ENCODE measurements at regions not wholly inside any gene's neighbourhood (a gene's known extent, or its start where the extent isn't known, plus 50 kb on each side); places are given as distances from the start of the nearest gene placed in this dataset.
"Not testable (repeated sequence)": the region's sequence is repeated elsewhere in the genome, so short reads cannot be mapped to it uniquely, and the experiment has no call there.

- no peak for TF ChIP-seq ZBTB4 (CRISPR knock-in tag; IDR thresholded peaks at IDR 0.05; ENCODE audit: borderline replicate concordance)
- no peak for TF ChIP-seq TCF7L2 (IDR thresholded peaks at IDR 0.05; ENCODE audit: low read depth, low read length)
- TF ChIP-seq HOXA7 (CRISPR knock-in tag; IDR thresholded peaks at IDR 0.05), result no peak
- no peak for TF ChIP-seq RARA (CRISPR knock-in tag; IDR thresholded peaks at IDR 0.05)
- no peak for TF ChIP-seq NFE2 (CRISPR knock-in tag; IDR thresholded peaks at IDR 0.05)
These were observed 680.4 kb upstream of the IMPG1 start (continued) for GRCh38 chr6:76752841-76753240.

- H4K20me1 ChIP-seq (ENCODE audit: insufficient read depth, low read length); DNase-seq (ENCODE audit: low spot score); H3K4me3 ChIP-seq (replicated peaks in 1 of 3; ENCODE audit: insufficient read depth in 1 of 3, low read depth in 2 of 3, low read length in 3 of 3); H3K4me2 ChIP-seq (ENCODE audit: low read depth, low read length); H3K79me2 ChIP-seq (ENCODE audit: insufficient read depth, low read length); H3K9me3 ChIP-seq (ENCODE audit: low read length); H3K9ac ChIP-seq (ENCODE audit: insufficient read depth, low read depth, low read length); BruUV-seq (replicated peaks); intact Hi-C loops (cut with micrococcal nuclease; ENCODE audit: unreplicated experiment); H3K27ac ChIP-seq (ENCODE audit: extremely low read length, insufficient read depth, low read length); FAIRE-seq; POLR2A ChIA-PET; H3K36me3 ChIP-seq (replicated peaks in 1 of 2; ENCODE audit: control insufficient read depth in 1 of 2, insufficient read depth in 2 of 2, low read length in 2 of 2); ATAC-seq; CTCF ChIA-PET (ENCODE audit: low intra/inter-chr PET ratio, low total read pairs); H3K27me3 ChIP-seq (ENCODE audit: control insufficient read depth in 1 of 2, insufficient read depth in 2 of 2, low read length in 2 of 2); H3K4me1 ChIP-seq (ENCODE audit: insufficient read depth, low read length); in situ Hi-C loops (cut with HindIII; ENCODE audit: extremely low pct_ligation_motif_present, low pct_unique_long_range_greater_than_20kb); H2AFZ ChIP-seq (ENCODE audit: low read length): not testable (repeated sequence)
- WGBS (ENCODE audit: low lambda C conversion rate), result no CpG with 5 or more reads among the region's 3 CpGs
These were observed 672.9 kb upstream of the IMPG1 start for GRCh38 chr6:76745388-76745787.

- H3K79me2 ChIP-seq (ENCODE audit: insufficient read depth, low read length); in situ Hi-C loops (cut with HindIII; ENCODE audit: extremely low pct_ligation_motif_present, low pct_unique_long_range_greater_than_20kb); H3K4me3 ChIP-seq (replicated peaks in 1 of 3; ENCODE audit: insufficient read depth in 1 of 3, low read depth in 2 of 3, low read length in 3 of 3); H3K4me1 ChIP-seq (ENCODE audit: insufficient read depth, low read length); H4K20me1 ChIP-seq (ENCODE audit: insufficient read depth, low read length); H3K36me3 ChIP-seq (replicated peaks in 1 of 2; ENCODE audit: control insufficient read depth in 1 of 2, insufficient read depth in 2 of 2, low read length in 2 of 2); H3K9ac ChIP-seq (ENCODE audit: insufficient read depth, low read depth, low read length); POLR2A ChIA-PET; DNase-seq (ENCODE audit: low spot score); FAIRE-seq; CTCF ChIA-PET (ENCODE audit: low intra/inter-chr PET ratio, low total read pairs); H3K27ac ChIP-seq (ENCODE audit: extremely low read length, insufficient read depth, low read length); BruUV-seq (replicated peaks); ATAC-seq; H3K4me2 ChIP-seq (ENCODE audit: low read depth, low read length); intact Hi-C loops (cut with micrococcal nuclease; ENCODE audit: unreplicated experiment); H3K27me3 ChIP-seq (ENCODE audit: control insufficient read depth in 1 of 2, insufficient read depth in 2 of 2, low read length in 2 of 2); H2AFZ ChIP-seq (ENCODE audit: low read length); H3K9me3 ChIP-seq (ENCODE audit: low read length): not testable (repeated sequence)
- WGBS (ENCODE audit: low lambda C conversion rate), result no CpG with 5 or more reads among the region's 38 CpGs
These were observed 671.8 kb upstream of the IMPG1 start for GRCh38 chr6:76744151-76744720.

Measured in HepG2 (cell line).